ENCODE measurements at regions not wholly inside any gene's neighbourhood (a gene's known extent, or its start where the extent isn't known, plus 50 kb on each side); places are given as distances from the start of the nearest gene placed in this dataset.

- DNase-seq (ENCODE audit: low read depth), result no peak
- Histone ChIP-seq H3K27me3 (ENCODE audit: control insufficient read depth, insufficient read depth, low read length) (no peaks in the 10 kb centered on the region), H3K4me3 (ENCODE audit: low read depth, low read length) (no peak overlapping the region), H3K36me3 (ENCODE audit: control insufficient read depth, insufficient read depth, low read length) (no peaks in the 10 kb centered on the region)
- TF ChIP-seq CTCF (IDR thresholded peaks at IDR 0.05; ENCODE audit: insufficient read depth, low read length, poor library complexity, severe bottlenecking), result no peak
These were observed 776.6 kb downstream of the AMY1C start for GRCh38 chr1:104526158-104526795.

- Histone ChIP-seq H3K4me3 (ENCODE audit: low read depth, low read length) (no peak overlapping the region), H3K36me3 (ENCODE audit: control insufficient read depth, insufficient read depth, low read length) (no peaks in the 10 kb centered on the region), H3K27me3 (ENCODE audit: control insufficient read depth, insufficient read depth, low read length) (no peaks in the 10 kb centered on the region)
- DNase-seq (ENCODE audit: low read depth), result no peak
- no peak for TF ChIP-seq CTCF (IDR thresholded peaks at IDR 0.05; ENCODE audit: insufficient read depth, low read length, poor library complexity, severe bottlenecking)
These were observed 782.3 kb downstream of the AMY1C start for GRCh38 chr1:104531990-104532389.

- DNase-seq (ENCODE audit: low read depth), result no peak
- no peak overlapping the region for H3K4me3 ChIP-seq (ENCODE audit: low read depth, low read length)
- TF ChIP-seq CTCF (IDR thresholded peaks at IDR 0.05; ENCODE audit: insufficient read depth, low read length, poor library complexity, severe bottlenecking), result no peak
- no peaks in the 10 kb centered on the region for H3K27me3 ChIP-seq (ENCODE audit: control insufficient read depth, insufficient read depth, low read length)
- H3K36me3 ChIP-seq (ENCODE audit: control insufficient read depth, insufficient read depth, low read length), result no peaks in the 10 kb centered on the region
These were observed 824.9 kb downstream of the AMY1C start for GRCh38 chr1:104574620-104575019.

- no peaks in the 10 kb centered on the region for H3K27me3 ChIP-seq (ENCODE audit: control insufficient read depth, insufficient read depth, low read length)
- H3K36me3 ChIP-seq (ENCODE audit: control insufficient read depth, insufficient read depth, low read length), result no peaks in the 10 kb centered on the region
- TF ChIP-seq CTCF (IDR thresholded peaks at IDR 0.05; ENCODE audit: insufficient read depth, low read length, poor library complexity, severe bottlenecking), result no peak
- H3K4me3 ChIP-seq (ENCODE audit: low read depth, low read length), result no peak overlapping the region
- DNase-seq (ENCODE audit: low read depth), result no peak
These were observed 843.2 kb downstream of the AMY1C start for GRCh38 chr1:104592926-104593325.

GRCh38 chr1:104593413-104594187, 843.9 kb downstream of the AMY1C start:
- DNase-seq (ENCODE audit: low read depth), result no peak
- H3K36me3 ChIP-seq (ENCODE audit: control insufficient read depth, insufficient read depth, low read length), result no peaks in the 10 kb centered on the region
- H3K27me3 ChIP-seq (ENCODE audit: control insufficient read depth, insufficient read depth, low read length), result no peaks in the 10 kb centered on the region
- no peak overlapping the region for H3K4me3 ChIP-seq (ENCODE audit: low read depth, low read length)
- TF ChIP-seq CTCF (IDR thresholded peaks at IDR 0.05; ENCODE audit: insufficient read depth, low read length, poor library complexity, severe bottlenecking), result no peak
